22Rv1 (cell line): ENCODE measurements at regions not wholly inside any gene's neighbourhood (a gene's known extent, or its start where the extent isn't known, plus 50 kb on each side); places are given as distances from the start of the nearest gene placed in this dataset.

Experiments
- CTCF ChIP-seq: fragments of 450-650 bp; IDR thresholded peaks from 2 replicates; pipeline ENCODE4 v1.5.1; 2017; ENCODE audit warnings: mild to moderate bottlenecking
- ZFX ChIP-seq: fragments of 450-650 bp; IDR thresholded peaks from 2 replicates; pipeline ENCODE4 v1.6.1; 2017; ENCODE audit warnings: antibody characterized with exemption, borderline replicate concordance

- TF ChIP-seq ZFX (no peak), CTCF (no peak)
Measured at GRCh38 chr16:9412031-9412914, 320.8 kb downstream of the HAPSTR1 start.
